Osteoblast (primary cell): ENCODE measurements at regions not wholly inside any gene's neighbourhood (a gene's known extent, or its start where the extent isn't known, plus 50 kb on each side); places are given as distances from the start of the nearest gene placed in this dataset.

ENCODE experiments used
- DNase-seq: peaks from one replicate; pipeline ENCODE4 v3.0.0; 2011; ENCODE audit warnings: low spot score, mixed read lengths; ENCODE audit not compliant: insufficient read length; ENCODE audit errors: missing footprints
- H2AFZ ChIP-seq: 2 replicates; pipeline ENCODE4 v1.6.0; 2011; ENCODE audit warnings: mild to moderate bottlenecking, low read length
- H3K27ac ChIP-seq: 2 replicates; pipeline ENCODE4 v1.5.1; 2011; ENCODE audit warnings: mild to moderate bottlenecking, low read depth, low read length, moderate library complexity
- H3K27me3 ChIP-seq: 2 replicates; pipeline ENCODE4 v1.6.0; 2012; ENCODE audit warnings: mild to moderate bottlenecking, control low read depth, inconsistent platforms, low read length, moderate library complexity; ENCODE audit not compliant: insufficient read depth
- H3K36me3 ChIP-seq: 2 replicates; pipeline ENCODE4 v1.5.1; 2011; ENCODE audit warnings: mild to moderate bottlenecking, low read length, control low read depth, moderate library complexity; ENCODE audit not compliant: insufficient read depth
- H3K4me1 ChIP-seq: 2 replicates; pipeline ENCODE4 v1.5.1; 2011; ENCODE audit warnings: mild to moderate bottlenecking, low read length, control low read depth, moderate library complexity; ENCODE audit not compliant: insufficient read depth
- H3K4me2 ChIP-seq: 2 replicates; pipeline ENCODE4 v1.6.0; 2011; ENCODE audit warnings: mild to moderate bottlenecking, low read length; ENCODE audit not compliant: insufficient read depth
- H3K4me3 ChIP-seq: fragments of 200-600 bp; sonication (generic); 3 replicates; pipeline ENCODE4 v1.5.1; 2012; ENCODE audit warnings: mild to moderate bottlenecking, low read length, inconsistent platforms; ENCODE audit not compliant: insufficient read depth
- H3K79me2 ChIP-seq: 2 replicates; pipeline ENCODE4 v1.6.0; 2012; ENCODE audit warnings: mild to moderate bottlenecking, low read length, control low read depth, inconsistent platforms; ENCODE audit not compliant: insufficient read depth
- H3K9me3 ChIP-seq: 2 replicates; pipeline ENCODE4 v1.5.1; 2011; ENCODE audit warnings: low read depth, low read length, control low read depth
- H4K20me1 ChIP-seq: 2 replicates; pipeline ENCODE4 v1.6.0; 2012; ENCODE audit warnings: mild to moderate bottlenecking, low read length, control low read depth; ENCODE audit not compliant: insufficient read depth
- TF ChIP-seq, protein P1 (sequence below): IDR thresholded peaks from 2 replicates; pipeline ENCODE4 v1.5.1; 2011; ENCODE audit warnings: mild to moderate bottlenecking, low read depth, low read length, moderate library complexity; ENCODE audit errors: extremely low read depth

GRCh38 chr2:146931109-146931508 is 913.7 kb upstream of the ACVR2A start:
- no peak overlapping the region for H3K4me2 ChIP-seq
- no peaks in the 10 kb centered on the region for H3K4me1 ChIP-seq
- TF ChIP-seq, protein P1, sequence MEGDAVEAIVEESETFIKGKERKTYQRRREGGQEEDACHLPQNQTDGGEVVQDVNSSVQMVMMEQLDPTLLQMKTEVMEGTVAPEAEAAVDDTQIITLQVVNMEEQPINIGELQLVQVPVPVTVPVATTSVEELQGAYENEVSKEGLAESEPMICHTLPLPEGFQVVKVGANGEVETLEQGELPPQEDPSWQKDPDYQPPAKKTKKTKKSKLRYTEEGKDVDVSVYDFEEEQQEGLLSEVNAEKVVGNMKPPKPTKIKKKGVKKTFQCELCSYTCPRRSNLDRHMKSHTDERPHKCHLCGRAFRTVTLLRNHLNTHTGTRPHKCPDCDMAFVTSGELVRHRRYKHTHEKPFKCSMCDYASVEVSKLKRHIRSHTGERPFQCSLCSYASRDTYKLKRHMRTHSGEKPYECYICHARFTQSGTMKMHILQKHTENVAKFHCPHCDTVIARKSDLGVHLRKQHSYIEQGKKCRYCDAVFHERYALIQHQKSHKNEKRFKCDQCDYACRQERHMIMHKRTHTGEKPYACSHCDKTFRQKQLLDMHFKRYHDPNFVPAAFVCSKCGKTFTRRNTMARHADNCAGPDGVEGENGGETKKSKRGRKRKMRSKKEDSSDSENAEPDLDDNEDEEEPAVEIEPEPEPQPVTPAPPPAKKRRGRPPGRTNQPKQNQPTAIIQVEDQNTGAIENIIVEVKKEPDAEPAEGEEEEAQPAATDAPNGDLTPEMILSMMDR = no peak
- DNase-seq = peak; percentile 46
- H3K27ac ChIP-seq = no peak overlapping the region
- H3K27me3 ChIP-seq = no peaks in the 10 kb centered on the region
- no peaks in the 10 kb centered on the region for H3K36me3 ChIP-seq
- no peak overlapping the region for H3K4me3 ChIP-seq
- no peak overlapping the region for H2AFZ ChIP-seq
- no peaks in the 10 kb centered on the region for H3K9me3 ChIP-seq
- no peaks in the 10 kb centered on the region for H4K20me1 ChIP-seq
- H3K79me2 ChIP-seq = no peaks in the 10 kb centered on the region

DNA sequence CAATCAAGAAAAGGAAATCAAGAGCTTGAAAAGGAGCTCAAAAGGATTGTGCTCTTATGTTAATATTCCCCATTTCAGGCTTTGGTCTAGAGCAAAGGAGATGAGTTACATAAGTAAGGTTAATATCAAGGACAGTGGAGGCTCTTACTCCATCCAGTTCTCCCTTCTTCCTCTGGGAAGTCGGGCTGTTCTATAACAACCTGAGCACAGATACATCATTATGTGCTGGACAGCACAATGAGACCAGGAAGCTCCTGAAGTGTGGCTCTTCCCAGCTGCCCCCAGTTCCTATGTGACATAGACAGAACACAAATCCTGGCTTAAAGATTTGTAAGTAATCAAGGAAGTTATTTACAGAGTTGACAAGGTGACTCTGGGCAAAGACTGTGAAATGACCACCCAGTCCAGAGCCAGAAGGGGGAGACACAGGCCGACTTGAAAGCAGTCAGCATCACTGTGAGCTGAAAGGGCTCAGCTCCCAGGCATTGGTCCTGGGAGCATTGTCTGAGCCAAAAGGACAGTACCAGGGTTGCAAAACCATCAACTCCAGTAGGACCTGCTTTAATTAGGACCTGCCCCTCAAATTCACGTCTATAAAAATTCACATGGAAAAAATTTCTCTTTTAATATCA is 917.6 kb upstream of the ACVR2A start:
- Histone ChIP-seq H4K20me1 (no peaks in the 10 kb centered on the region), H3K27ac (no peak overlapping the region), H3K4me2 (no peak overlapping the region), H2AFZ (peak overlapping the region; percentile 14), H3K9me3 (no peaks in the 10 kb centered on the region), H3K4me1 (no peaks in the 10 kb centered on the region), H3K27me3 (no peaks in the 10 kb centered on the region), H3K79me2 (no peaks in the 10 kb centered on the region), H3K4me3 (no peak overlapping the region), H3K36me3 (no peaks in the 10 kb centered on the region)
- no peak for DNase-seq
- TF ChIP-seq, protein P1 = peak; percentile 84

- H4K20me1 ChIP-seq = no peaks in the 10 kb centered on the region
- DNase-seq = no peak
- H3K4me3 ChIP-seq = no peak overlapping the region
- no peaks in the 10 kb centered on the region for H3K9me3 ChIP-seq
- H3K4me1 ChIP-seq = no peaks in the 10 kb centered on the region
- H3K27me3 ChIP-seq = no peaks in the 10 kb centered on the region
- TF ChIP-seq, protein P1 = no peak
- H3K79me2 ChIP-seq = no peaks in the 10 kb centered on the region
- H3K27ac ChIP-seq = no peak overlapping the region
- H3K36me3 ChIP-seq = no peaks in the 10 kb centered on the region
- no peak overlapping the region for H3K4me2 ChIP-seq
- no peak overlapping the region for H2AFZ ChIP-seq
Measured at GRCh38 chr2:146918280-146918679, 926.5 kb upstream of the ACVR2A start.

- H3K4me2 ChIP-seq = no peak overlapping the region
- H3K27ac ChIP-seq = no peak overlapping the region
- H2AFZ ChIP-seq = no peak overlapping the region
- H3K4me3 ChIP-seq = no peak overlapping the region
- no peaks in the 10 kb centered on the region for H3K36me3 ChIP-seq
- no peaks in the 10 kb centered on the region for H3K9me3 ChIP-seq
- no peaks in the 10 kb centered on the region for H3K79me2 ChIP-seq
- TF ChIP-seq, protein P1 = no peak
- no peaks in the 10 kb centered on the region for H3K27me3 ChIP-seq
- no peaks in the 10 kb centered on the region for H3K4me1 ChIP-seq
- H4K20me1 ChIP-seq = no peaks in the 10 kb centered on the region
- DNase-seq = no peak
Measured at GRCh38 chr2:146917431-146918042, 927.3 kb upstream of the ACVR2A start.
